ENCODE measurements at regions not wholly inside any gene's neighbourhood (a gene's known extent, or its start where the extent isn't known, plus 50 kb on each side); places are given as distances from the start of the nearest gene placed in this dataset.
"Not testable (repeated sequence)": the region's sequence is repeated elsewhere in the genome, so short reads cannot be mapped to it uniquely, and the experiment has no call there.

GRCh38 chr5:117533792-117534191 lies 959.2 kb upstream of the SEMA6A start:
- WGBS (ENCODE audit: extremely low coverage, insufficient coverage, low lambda C conversion rate), result no CpG with 5 or more reads among the region's 2 CpGs
- Histone ChIP-seq H2AK5ac (ENCODE audit: low read length) (no peak overlapping the region), H3K56ac (ENCODE audit: low read length) (no peak overlapping the region)

GRCh38 chr5:117533051-117533670 lies 958.5 kb upstream of the SEMA6A start:
- no CpG with 5 or more reads among the region's 30 CpGs for WGBS (ENCODE audit: extremely low coverage, insufficient coverage, low lambda C conversion rate)

More at GRCh38 chr5:117533792-117534191, 959.2 kb upstream of the SEMA6A start:
- H3K36me3 ChIP-seq (ENCODE audit: control insufficient read depth, insufficient read depth, low read length), result no peaks in the 10 kb centered on the region
- DNase-seq, result no peak
- H3K18ac ChIP-seq (ENCODE audit: low read length), result no peak overlapping the region
- no peak overlapping the region for H3K9ac ChIP-seq (ENCODE audit: low read length)
- no peak overlapping the region for H3K23ac ChIP-seq (ENCODE audit: low read length)
- no peaks in the 10 kb centered on the region for H3K4me1 ChIP-seq (ENCODE audit: control insufficient read depth, low read depth, low read length)
- no peak overlapping the region for H2BK5ac ChIP-seq (ENCODE audit: low read length)
- H4K8ac ChIP-seq (ENCODE audit: low read depth, low read length), result no peak overlapping the region
- H2BK15ac ChIP-seq (replicated peaks; ENCODE audit: low read depth), result no peak overlapping the region
- no peak overlapping the region for H3K27ac ChIP-seq (ENCODE audit: low read depth, low read length)
- H3K4me2 ChIP-seq (ENCODE audit: low read length), result no peak overlapping the region
- H3K27me3 ChIP-seq (ENCODE audit: insufficient read depth, low read length, poor library complexity), result no peaks in the 10 kb centered on the region
- no peak overlapping the region for H4K5ac ChIP-seq (ENCODE audit: low read length)
- H3K4ac ChIP-seq (ENCODE audit: low read depth, low read length), result no peak overlapping the region
- H3K79me1 ChIP-seq (ENCODE audit: low read length), result no peaks in the 10 kb centered on the region
- H3K4me3 ChIP-seq (ENCODE audit: low read length), result no peak overlapping the region
- no peak overlapping the region for H2BK120ac ChIP-seq (ENCODE audit: low read depth, low read length)
- no peaks in the 10 kb centered on the region for H3K79me2 ChIP-seq (ENCODE audit: control insufficient read depth, insufficient read depth, low read length)

DNA sequence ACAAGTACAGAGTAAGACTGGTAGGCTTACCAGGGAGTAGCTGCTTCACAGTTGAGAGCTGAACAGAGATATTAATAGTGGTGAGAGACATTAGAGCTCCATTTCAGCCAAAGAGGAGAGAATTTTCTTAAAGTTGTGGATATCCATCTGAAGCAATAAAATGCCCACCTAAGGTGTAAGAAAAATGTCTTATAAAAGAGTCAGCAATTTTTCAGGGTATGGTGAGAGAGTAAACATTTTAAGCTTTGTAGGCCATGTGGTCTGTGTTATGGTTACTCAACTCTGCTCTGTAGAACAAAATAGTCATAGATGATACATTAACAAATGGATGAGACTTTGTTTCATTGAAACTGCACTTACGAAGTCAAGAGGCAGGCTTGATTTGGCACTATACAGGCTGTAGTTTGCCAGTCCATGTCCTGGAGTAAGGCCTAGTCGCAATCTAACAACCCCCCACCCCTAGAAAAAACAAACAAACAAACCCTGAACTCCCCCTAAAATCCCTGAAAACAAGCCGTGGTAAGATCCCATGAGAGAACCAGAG lies 945.4 kb upstream of the SEMA6A start:
- Histone ChIP-seq H3K4me3 (ENCODE audit: low read length) (no peak overlapping the region), H3K56ac (ENCODE audit: low read length) (no peak overlapping the region), H2BK15ac (replicated peaks; ENCODE audit: low read depth) (no peak overlapping the region), H3K4ac (ENCODE audit: low read depth, low read length) (no peak overlapping the region), H3K18ac (ENCODE audit: low read length) (no peak overlapping the region), H3K79me2 (ENCODE audit: control insufficient read depth, insufficient read depth, low read length) (no peaks in the 10 kb centered on the region), H3K4me2 (ENCODE audit: low read length) (no peak overlapping the region), H3K9ac (ENCODE audit: low read length) (no peak overlapping the region), H3K27me3 (ENCODE audit: insufficient read depth, low read length, poor library complexity) (no peaks in the 10 kb centered on the region), H3K4me1 (ENCODE audit: control insufficient read depth, low read depth, low read length) (no peaks in the 10 kb centered on the region), H4K8ac (ENCODE audit: low read depth, low read length) (no peak overlapping the region), H4K5ac (ENCODE audit: low read length) (no peak overlapping the region), H3K79me1 (ENCODE audit: low read length) (no peaks in the 10 kb centered on the region), H3K23ac (ENCODE audit: low read length) (no peak overlapping the region), H2BK5ac (ENCODE audit: low read length) (no peak overlapping the region), H3K36me3 (ENCODE audit: control insufficient read depth, insufficient read depth, low read length) (no peaks in the 10 kb centered on the region), H2AK5ac (ENCODE audit: low read length) (no peak overlapping the region), H3K27ac (ENCODE audit: low read depth, low read length) (no peak overlapping the region), H2BK120ac (ENCODE audit: low read depth, low read length) (no peak overlapping the region)
- DNase-seq, result no peak
- WGBS (ENCODE audit: extremely low coverage, insufficient coverage, low lambda C conversion rate), result no CpG with 5 or more reads among the region's 3 CpGs

More at GRCh38 chr5:117533051-117533670, 958.5 kb upstream of the SEMA6A start:
- not testable (repeated sequence) for H3K79me1 ChIP-seq (ENCODE audit: low read length); H4K5ac ChIP-seq (ENCODE audit: low read length); H2BK120ac ChIP-seq (ENCODE audit: low read depth, low read length); H3K36me3 ChIP-seq (ENCODE audit: control insufficient read depth, insufficient read depth, low read length); H3K9ac ChIP-seq (ENCODE audit: low read length); H3K79me2 ChIP-seq (ENCODE audit: control insufficient read depth, insufficient read depth, low read length); H2BK5ac ChIP-seq (ENCODE audit: low read length); H3K23ac ChIP-seq (ENCODE audit: low read length); H4K8ac ChIP-seq (ENCODE audit: low read depth, low read length); DNase-seq; H3K56ac ChIP-seq (ENCODE audit: low read length); H3K27ac ChIP-seq (ENCODE audit: low read depth, low read length); H3K4me3 ChIP-seq (ENCODE audit: low read length); H3K4me1 ChIP-seq (ENCODE audit: control insufficient read depth, low read depth, low read length); H2BK15ac ChIP-seq (replicated peaks; ENCODE audit: low read depth); H3K4me2 ChIP-seq (ENCODE audit: low read length); H3K4ac ChIP-seq (ENCODE audit: low read depth, low read length); H2AK5ac ChIP-seq (ENCODE audit: low read length); H3K27me3 ChIP-seq (ENCODE audit: insufficient read depth, low read length, poor library complexity); H3K18ac ChIP-seq (ENCODE audit: low read length)

GRCh38 chr5:117504305-117504704 lies 929.7 kb upstream of the SEMA6A start:
- no peaks in the 10 kb centered on the region for H3K4me1 ChIP-seq (ENCODE audit: control insufficient read depth, low read depth, low read length)
- H3K27ac ChIP-seq (ENCODE audit: low read depth, low read length), result no peak overlapping the region
- H3K4me2 ChIP-seq (ENCODE audit: low read length), result no peak overlapping the region
- no peaks in the 10 kb centered on the region for H3K79me2 ChIP-seq (ENCODE audit: control insufficient read depth, insufficient read depth, low read length)
- no peak overlapping the region for H2AK5ac ChIP-seq (ENCODE audit: low read length)
- H2BK120ac ChIP-seq (ENCODE audit: low read depth, low read length), result no peak overlapping the region
- H3K9ac ChIP-seq (ENCODE audit: low read length), result no peak overlapping the region
- no peak overlapping the region for H3K4ac ChIP-seq (ENCODE audit: low read depth, low read length)
- no peaks in the 10 kb centered on the region for H3K36me3 ChIP-seq (ENCODE audit: control insufficient read depth, insufficient read depth, low read length)
- DNase-seq, result no peak
- H3K18ac ChIP-seq (ENCODE audit: low read length), result no peak overlapping the region
- no peaks in the 10 kb centered on the region for H3K79me1 ChIP-seq (ENCODE audit: low read length)
- H4K5ac ChIP-seq (ENCODE audit: low read length), result no peak overlapping the region
- H3K23ac ChIP-seq (ENCODE audit: low read length), result no peak overlapping the region
- H3K27me3 ChIP-seq (ENCODE audit: insufficient read depth, low read length, poor library complexity), result no peaks in the 10 kb centered on the region
- WGBS (ENCODE audit: extremely low coverage, insufficient coverage, low lambda C conversion rate), result no CpG with 5 or more reads among the region's 2 CpGs
- H2BK15ac ChIP-seq (replicated peaks; ENCODE audit: low read depth), result no peak overlapping the region
- H3K4me3 ChIP-seq (ENCODE audit: low read length), result no peak overlapping the region
- H4K8ac ChIP-seq (ENCODE audit: low read depth, low read length), result no peak overlapping the region
- H2BK5ac ChIP-seq (ENCODE audit: low read length), result no peak overlapping the region
- H3K56ac ChIP-seq (ENCODE audit: low read length), result no peak overlapping the region

DNA sequence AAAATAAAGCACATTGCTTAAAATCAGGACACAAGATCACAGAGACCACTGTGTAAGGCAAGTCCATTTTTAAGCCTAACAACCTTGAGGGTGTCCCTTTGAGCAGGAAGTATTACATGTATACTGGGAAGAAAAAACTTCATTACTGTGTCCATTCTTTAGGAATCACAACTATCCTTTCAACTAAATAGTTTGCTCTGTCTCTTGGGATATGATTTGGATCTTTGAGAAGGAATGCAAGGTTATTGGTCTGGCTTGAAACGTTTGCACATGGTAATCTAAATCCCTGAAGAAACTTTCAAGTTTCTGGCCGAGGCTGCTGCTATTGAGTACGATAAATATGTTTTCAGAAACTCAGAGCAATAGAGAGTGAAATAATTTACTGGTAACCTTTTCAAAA lies 923.0 kb upstream of the SEMA6A start:
- Histone ChIP-seq H2AK5ac (ENCODE audit: low read length) (no peak overlapping the region), H4K5ac (ENCODE audit: low read length) (no peak overlapping the region), H3K4me2 (ENCODE audit: low read length) (no peak overlapping the region), H3K4ac (ENCODE audit: low read depth, low read length) (no peak overlapping the region), H3K36me3 (ENCODE audit: control insufficient read depth, insufficient read depth, low read length) (no peaks in the 10 kb centered on the region), H4K8ac (ENCODE audit: low read depth, low read length) (no peak overlapping the region), H3K23ac (ENCODE audit: low read length) (no peak overlapping the region), H2BK15ac (replicated peaks; ENCODE audit: low read depth) (no peak overlapping the region), H3K56ac (ENCODE audit: low read length) (no peak overlapping the region), H3K27me3 (ENCODE audit: insufficient read depth, low read length, poor library complexity) (no peaks in the 10 kb centered on the region), H3K79me2 (ENCODE audit: control insufficient read depth, insufficient read depth, low read length) (no peaks in the 10 kb centered on the region), H2BK5ac (ENCODE audit: low read length) (no peak overlapping the region), H3K4me1 (ENCODE audit: control insufficient read depth, low read depth, low read length) (no peaks in the 10 kb centered on the region), H3K18ac (ENCODE audit: low read length) (no peak overlapping the region), H2BK120ac (ENCODE audit: low read depth, low read length) (no peak overlapping the region), H3K4me3 (ENCODE audit: low read length) (no peak overlapping the region), H3K79me1 (ENCODE audit: low read length) (no peaks in the 10 kb centered on the region), H3K9ac (ENCODE audit: low read length) (no peak overlapping the region), H3K27ac (ENCODE audit: low read depth, low read length) (no peak overlapping the region)
- DNase-seq, result no peak
- WGBS (ENCODE audit: extremely low coverage, insufficient coverage, low lambda C conversion rate), result no CpG with 5 or more reads among the region's 3 CpGs

GRCh38 chr5:117496801-117497200 lies 922.2 kb upstream of the SEMA6A start:
- no peak overlapping the region for H3K9ac ChIP-seq (ENCODE audit: low read length)
- H3K79me1 ChIP-seq (ENCODE audit: low read length), result no peaks in the 10 kb centered on the region
- H3K4me2 ChIP-seq (ENCODE audit: low read length), result no peak overlapping the region
- WGBS (ENCODE audit: extremely low coverage, insufficient coverage, low lambda C conversion rate), result 100% methylated on average over 1 of the region's 1 CpG
- no peak overlapping the region for H2BK120ac ChIP-seq (ENCODE audit: low read depth, low read length)
- no peak for DNase-seq
- H3K27ac ChIP-seq (ENCODE audit: low read depth, low read length), result no peak overlapping the region
- no peak overlapping the region for H2BK15ac ChIP-seq (replicated peaks; ENCODE audit: low read depth)
- no peaks in the 10 kb centered on the region for H3K27me3 ChIP-seq (ENCODE audit: insufficient read depth, low read length, poor library complexity)
- no peak overlapping the region for H2AK5ac ChIP-seq (ENCODE audit: low read length)
- no peak overlapping the region for H3K18ac ChIP-seq (ENCODE audit: low read length)
- no peak overlapping the region for H2BK5ac ChIP-seq (ENCODE audit: low read length)
- H3K79me2 ChIP-seq (ENCODE audit: control insufficient read depth, insufficient read depth, low read length), result no peaks in the 10 kb centered on the region
- H3K4me3 ChIP-seq (ENCODE audit: low read length), result no peak overlapping the region
- no peak overlapping the region for H3K4ac ChIP-seq (ENCODE audit: low read depth, low read length)
- H3K4me1 ChIP-seq (ENCODE audit: control insufficient read depth, low read depth, low read length), result no peaks in the 10 kb centered on the region
- H3K56ac ChIP-seq (ENCODE audit: low read length), result no peak overlapping the region
- no peak overlapping the region for H3K23ac ChIP-seq (ENCODE audit: low read length)
- H3K36me3 ChIP-seq (ENCODE audit: control insufficient read depth, insufficient read depth, low read length), result no peaks in the 10 kb centered on the region
- no peak overlapping the region for H4K5ac ChIP-seq (ENCODE audit: low read length)
- H4K8ac ChIP-seq (ENCODE audit: low read depth, low read length), result no peak overlapping the region
